IMR-90 (cell line): ENCODE measurements at regions not wholly inside any gene's neighbourhood (a gene's known extent, or its start where the extent isn't known, plus 50 kb on each side); places are given as distances from the start of the nearest gene placed in this dataset.

Source experiments
- ATAC-seq: fragments of 200-7000 bp; cut with Tn5 transposase; 2 replicates; pipeline ENCODE4 v1.9.1; 2020; ENCODE audit warnings: low read depth, mild to moderate bottlenecking, moderate library complexity
- BruUV-seq: library from RNA; stranded (reverse); fragments of 400-500 nt; replicated peaks from 2 replicates; lab custom pipeline; 2021; lab: Mats Ljungman, UMichigan
- CTCF ChIA-PET: fragments of 300-600 bp; formaldehyde crosslinking; extraction: SDS; loops from one replicate; lab custom pipeline; 2021; ENCODE audit warnings: antibody characterized with exemption; lab: Yijun Ruan, JAX
- POLR2A ChIA-PET: fragments of 300-600 bp; sonication (Branson Sonifier 250); formaldehyde crosslinking; loops from one replicate; lab custom pipeline; 2022; ENCODE audit warnings: antibody characterized with exemption; ENCODE audit not compliant: unreplicated experiment; lab: Charles Lee
- DNase-seq: peaks from one replicate; pipeline ENCODE4 v3.0.0; 2013
- H2AFZ ChIP-seq: replicated peaks from 2 replicates; pipeline ENCODE3; 2013; ENCODE audit warnings: low read length, mild to moderate bottlenecking; ENCODE audit not compliant: poor library complexity
- H2AK5ac ChIP-seq: 2 replicates; pipeline ENCODE4 v1.6.1; 2013; ENCODE audit warnings: low read depth, low read length, inconsistent platforms
- H2AK9ac ChIP-seq: replicated peaks from 2 replicates; pipeline ENCODE3; 2013; ENCODE audit warnings: mild to moderate bottlenecking, low read depth, low read length, moderate library complexity; ENCODE audit not compliant: poor library complexity
- H2BK120ac ChIP-seq: 2 replicates; pipeline ENCODE4 v1.6.1; 2013; ENCODE audit warnings: low read depth, low read length, inconsistent platforms
- H2BK15ac ChIP-seq: 3 replicates; pipeline ENCODE4 v1.6.1; 2013; ENCODE audit warnings: low read depth, low read length, inconsistent platforms
- H2BK20ac ChIP-seq: 2 replicates; pipeline ENCODE4 v1.6.1; 2013; ENCODE audit warnings: low read depth, mild to moderate bottlenecking, inconsistent platforms, low read length, moderate library complexity
- H2BK5ac ChIP-seq: 2 replicates; pipeline ENCODE4 v1.6.1; 2013; ENCODE audit warnings: mild to moderate bottlenecking, low read depth, low read length, inconsistent platforms; ENCODE audit not compliant: poor library complexity, severe bottlenecking
- H3K14ac ChIP-seq: replicated peaks from 2 replicates; pipeline ENCODE4 v1.6.1; 2013; ENCODE audit warnings: low read depth, low read length, inconsistent platforms
- H3K18ac ChIP-seq: 2 replicates; pipeline ENCODE4 v1.6.1; 2013; ENCODE audit warnings: low read depth, low read length, control low read depth
- H3K23ac ChIP-seq: 2 replicates; pipeline ENCODE4 v1.6.1; 2013; ENCODE audit warnings: low read depth, low read length, inconsistent platforms
- H3K27ac ChIP-seq: 2 replicates; pipeline ENCODE4 v1.5.1; 2013; ENCODE audit warnings: mild to moderate bottlenecking, control low read depth, low read length; ENCODE audit not compliant: insufficient read depth
- H3K27me3 ChIP-seq: 2 replicates; pipeline ENCODE4 v1.6.1; 2013; ENCODE audit warnings: low read length; ENCODE audit not compliant: control insufficient read depth, insufficient read depth
- H3K36me3 ChIP-seq: 2 replicates; pipeline ENCODE4 v1.6.1; 2013; ENCODE audit warnings: low read length, mixed read lengths; ENCODE audit not compliant: control insufficient read depth, insufficient read depth
- H3K4ac ChIP-seq: 2 replicates; pipeline ENCODE4 v1.6.1; 2013; ENCODE audit warnings: low read depth, low read length, inconsistent platforms
- H3K4me1 ChIP-seq: 2 replicates; pipeline ENCODE4 v1.6.1; 2013; ENCODE audit warnings: low read length, mixed read lengths; ENCODE audit not compliant: control insufficient read depth, insufficient read depth
- H3K4me2 ChIP-seq: 2 replicates; pipeline ENCODE4 v1.6.1; 2013; ENCODE audit warnings: low read depth, mild to moderate bottlenecking, control low read depth, low read length, moderate library complexity
- H3K4me3 ChIP-seq: 2 replicates; pipeline ENCODE4 v1.5.1; 2013; ENCODE audit warnings: low read depth, mild to moderate bottlenecking, control low read depth, low read length, moderate library complexity; ENCODE audit not compliant: insufficient read depth
- H3K56ac ChIP-seq: 2 replicates; pipeline ENCODE4 v1.6.1; 2013; ENCODE audit warnings: low read length, inconsistent platforms; ENCODE audit not compliant: insufficient read depth; ENCODE audit errors: extremely low read depth
- H3K79me1 ChIP-seq, 2 experiments: 2 replicates each; pipeline ENCODE4 v1.6.1; 2013; ENCODE audit warnings: low read length in 2 of 2, inconsistent platforms in 1 of 2, low read depth in 1 of 2
- H3K9ac ChIP-seq: 2 replicates; pipeline ENCODE4 v1.6.1; 2013; ENCODE audit warnings: low read depth, low read length, control low read depth
- H3K9me1 ChIP-seq: 2 replicates; pipeline ENCODE4 v1.6.1; 2013; ENCODE audit warnings: low read length, inconsistent platforms; ENCODE audit not compliant: insufficient read depth
- H3K9me3 ChIP-seq: 2 replicates; pipeline ENCODE4 v1.6.1; 2013; ENCODE audit warnings: low read length; ENCODE audit not compliant: control insufficient read depth, insufficient read depth
- H4K20me1 ChIP-seq: 2 replicates; pipeline ENCODE4 v1.6.1; 2013; ENCODE audit warnings: low read length, inconsistent platforms; ENCODE audit not compliant: insufficient read depth
- H4K5ac ChIP-seq: 2 replicates; pipeline ENCODE4 v1.6.1; 2013; ENCODE audit warnings: mild to moderate bottlenecking, low read depth, low read length, control low read depth
- H4K8ac ChIP-seq, 2 experiments: 2 replicates each; pipeline ENCODE4 v1.6.1; 2013; ENCODE audit warnings: low read depth in 2 of 2, low read length in 2 of 2, control low read depth in 1 of 2, inconsistent platforms in 1 of 2
- H4K91ac ChIP-seq: 2 replicates; pipeline ENCODE4 v1.6.1; 2013; ENCODE audit warnings: low read depth, low read length, inconsistent platforms; ENCODE audit not compliant: insufficient read depth
- CHD1 ChIP-seq: IDR thresholded peaks from 2 replicates; pipeline ENCODE4 v1.6.1; 2012; ENCODE audit warnings: low read depth, low read length, improper control_type of control experiment
- FOS ChIP-seq: fragments of 150-350 bp; IDR thresholded peaks from 2 replicates; pipeline ENCODE4 v1.6.1; 2016; ENCODE audit warnings: low read depth, low read length
- MAZ ChIP-seq: IDR thresholded peaks from 2 replicates; pipeline ENCODE4 v1.6.1; 2012; ENCODE audit warnings: low read depth, mild to moderate bottlenecking, low read length, improper control_type of control experiment, moderate library complexity, borderline replicate concordance
- NFE2L2 ChIP-seq: fragments of 150-350 bp; IDR thresholded peaks from 2 replicates; pipeline ENCODE4 v1.6.1; 2016; ENCODE audit warnings: low read depth, mild to moderate bottlenecking, low read length
- POLR2A ChIP-seq: IDR thresholded peaks from 2 replicates; pipeline ENCODE4 v1.6.1; 2012; ENCODE audit warnings: mild to moderate bottlenecking, low read depth, low read length
- RFX5 ChIP-seq: IDR thresholded peaks from 2 replicates; pipeline ENCODE4 v1.8.0; 2012; ENCODE audit warnings: low read depth, mild to moderate bottlenecking, low read length, moderate library complexity
- SMC3 ChIP-seq: fragments of 150-350 bp; IDR thresholded peaks from 2 replicates; pipeline ENCODE4 v1.6.1; 2016; ENCODE audit warnings: low read depth, mild to moderate bottlenecking, antibody characterized with exemption, low read length, moderate library complexity
- USF2 ChIP-seq: fragments of 150-350 bp; IDR thresholded peaks from 2 replicates; pipeline ENCODE4 v1.6.1; 2017; ENCODE audit warnings: mild to moderate bottlenecking, antibody characterized with exemption, low read length, low read depth
- WGBS, 2 experiments: methylation state at CpG; one replicate each; pipeline versions ENCODE4 v1.1.5 to v1.1.7; 2013; ENCODE audit warnings: missing lambda C conversion rate in 2 of 2; ENCODE audit not compliant: insufficient read length in 1 of 2; ENCODE audit errors: extremely low coverage in 2 of 2; 5-methylcytosine and 5-hydroxymethylcytosine counted together
- dilution Hi-C: fragments of 300-500 bp; cut with HindIII; formaldehyde crosslinking; loops from one replicate; pipeline ENCODE4 v1.14.3; 2018; ENCODE audit warnings: low sequenced_read_pairs; ENCODE audit not compliant: unreplicated experiment
- in situ Hi-C: fragments of 300-500 bp; cut with MboI; formaldehyde crosslinking; loops from 3 replicates; pipeline ENCODE4 v1.14.3; 2019; ENCODE audit warnings: low sequenced_read_pairs, inconsistent platforms, mixed read lengths
- intact Hi-C: fragments of 100-400 bp; cut with micrococcal nuclease; formaldehyde crosslinking; loops from 2 replicates; pipeline ENCODE4 v1.10.0; 2022

GRCh38 chr6:167446971-167447370, 122.1 kb downstream of the TTLL2 start:
- no peak overlapping the region for H3K4me2 ChIP-seq
- H3K23ac ChIP-seq, result no peak overlapping the region
- no peak overlapping the region for H2BK20ac ChIP-seq
- no peak overlapping the region for H4K5ac ChIP-seq
- H2BK120ac ChIP-seq, result no peak overlapping the region
- no peak overlapping the region for H4K91ac ChIP-seq
- H3K27ac ChIP-seq, result no peak overlapping the region
- dilution Hi-C loops, result no loop called here
- H3K4me1 ChIP-seq, result no peaks in the 10 kb centered on the region
- no peak overlapping the region for H2AK5ac ChIP-seq
- intact Hi-C loops, result no loop called here
- no peaks in the 10 kb centered on the region for H3K36me3 ChIP-seq
- TF ChIP-seq NFE2L2 (no peak), USF2 (no peak), FOS (no peak), MAZ (no peak), SMC3 (no peak), POLR2A (no peak), RFX5 (no peak), CHD1 (no peak)
- no peak overlapping the region for H3K4me3 ChIP-seq
- H3K27me3 ChIP-seq, result no peaks in the 10 kb centered on the region
- H3K79me1 ChIP-seq, result no peaks in the 10 kb centered on the region
- H4K20me1 ChIP-seq, result no peaks in the 10 kb centered on the region
- H3K4ac ChIP-seq, result no peak overlapping the region
- peaks cover 42% of the 10 kb centered on the region for H3K9me3 ChIP-seq
- in situ Hi-C loops, result no loop called here
- no TSS peak for BruUV-seq
- H3K18ac ChIP-seq, result no peak overlapping the region
- no peak overlapping the region for H4K8ac ChIP-seq
- H3K14ac ChIP-seq, result no peak overlapping the region
- DNase-seq (no peak), ATAC-seq (no peak)
- no peak overlapping the region for H2BK15ac ChIP-seq
- no peak overlapping the region for H3K9ac ChIP-seq
- no CpG with 5 or more reads among the region's 9 CpGs for WGBS, 2 experiments
- H3K9me1 ChIP-seq, result no peaks in the 10 kb centered on the region
- no peak overlapping the region for H2AFZ ChIP-seq
- ChIA-PET POLR2A (no interaction called here), CTCF (no interaction called here)
- no peak overlapping the region for H3K56ac ChIP-seq
- no peak overlapping the region for H2BK5ac ChIP-seq
- H2AK9ac ChIP-seq, result no peak overlapping the region
